Gastroesophageal sphincter (tissue), 4 donors: ENCODE measurements at regions not wholly inside any gene's neighbourhood (a gene's known extent, or its start where the extent isn't known, plus 50 kb on each side); places are given as distances from the start of the nearest gene placed in this dataset.

Source experiments
- ATAC-seq: fragments of 150-250 bp; one replicate; pipeline ENCODE4 v1.9.1; 2016; ENCODE audit warnings: mild to moderate bottlenecking, moderate library complexity
- H3K27ac ChIP-seq, 4 donors: fragments of 200-600 bp; sonication (generic) in 3 of 4; 1 replicate in 3 of 4; 2 replicates in 1 of 4; pipeline ENCODE4 v1.5.1; 2016 to 2019
- H3K27me3 ChIP-seq: fragments of 200-600 bp; sonication (generic); one replicate; pipeline ENCODE4 v1.5.1; 2019
- H3K36me3 ChIP-seq, 2 donors: fragments of 200-600 bp; sonication (generic); one replicate each; pipeline ENCODE4 v1.5.1; 2019; ENCODE audit warnings: control low read depth in 1 of 2
- H3K4me1 ChIP-seq, 3 donors: fragments of 200-600 bp; sonication (generic); 1 replicate in 2 of 3; 2 replicates in 1 of 3; pipeline ENCODE4 v1.5.1; 2016 to 2019; ENCODE audit warnings: control low read depth in 2 of 3
- H3K4me3 ChIP-seq, 2 donors: fragments of 200-600 bp; sonication (generic); one replicate each; pipeline ENCODE4 v1.5.1; 2019; ENCODE audit warnings: mild to moderate bottlenecking in 1 of 2, moderate library complexity in 1 of 2
- H3K9me3 ChIP-seq, 3 donors: fragments of 200-600 bp; sonication (generic); one replicate each; pipeline ENCODE4 v1.5.1; 2017 to 2019; ENCODE audit warnings: control low read depth in 2 of 3
- CTCF ChIP-seq, 4 experiments: fragments of 200-600 bp in 2 of 4; fragments of 450-650 bp in 2 of 4; sonication (generic) in 1 of 4; IDR thresholded peaks; one replicate each; pipeline ENCODE4 v1.5.1; 2017 to 2019; ENCODE audit warnings: antibody characterized with exemption in 4 of 4, mild to moderate bottlenecking in 2 of 4, moderate library complexity in 2 of 4
- EP300 ChIP-seq: sonication (generic); formaldehyde crosslinking; IDR thresholded peaks from one replicate; pipeline ENCODE4 v1.6.1; 2017; ENCODE audit warnings: antibody characterized with exemption, mild to moderate bottlenecking
- POLR2A ChIP-seq, 2 donors: fragments of 450-650 bp; IDR thresholded peaks; one replicate each; pipeline ENCODE4 v1.6.1; 2017; ENCODE audit warnings: antibody characterized with exemption in 2 of 2, mild to moderate bottlenecking in 2 of 2, moderate library complexity in 1 of 2
- POLR2AphosphoS5 ChIP-seq: sonication (generic); formaldehyde crosslinking; IDR thresholded peaks from one replicate; pipeline ENCODE4 v1.6.1; 2017; ENCODE audit warnings: antibody characterized with exemption
- WGBS, 2 donors: methylation state at CpG; one replicate each; pipeline ENCODE4 v1.1.5; 2018; ENCODE audit warnings: low coverage in 1 of 2; 5-methylcytosine and 5-hydroxymethylcytosine counted together

DNA sequence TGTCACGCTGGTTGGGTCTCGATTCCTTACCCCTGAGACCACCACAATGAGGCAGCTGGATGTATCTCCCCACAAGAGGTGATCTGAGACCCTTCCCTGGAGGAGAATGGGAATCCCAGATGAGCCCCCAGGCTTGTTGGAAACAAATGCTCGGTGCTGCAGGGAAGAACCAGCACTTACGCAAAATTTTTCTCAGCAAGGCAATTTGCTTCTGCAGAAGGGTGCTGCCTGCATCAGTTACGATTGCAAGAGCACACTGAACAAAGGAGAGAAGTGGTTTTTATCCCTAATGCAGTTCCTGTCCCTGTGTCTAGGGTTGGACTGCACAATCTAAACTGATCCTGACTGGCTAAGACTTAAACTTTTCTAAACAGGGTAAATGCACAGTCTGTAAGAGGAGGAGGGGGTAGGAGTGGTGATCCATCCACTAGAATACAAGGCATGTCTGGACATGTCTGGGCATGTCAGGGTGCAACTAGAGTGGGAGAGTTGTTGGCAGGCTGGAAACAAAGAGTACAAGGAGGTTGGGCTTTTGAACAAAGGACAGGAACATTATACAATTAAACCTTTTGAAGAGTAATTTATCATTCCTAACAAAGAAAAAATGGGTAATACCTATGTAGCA lies 114.9 kb upstream of the FAM3C start:
- Histone ChIP-seq H3K27me3 (no peaks in the 10 kb centered on the region), H3K9me3 (peaks cover 0 to 24% (median 0%) of the 10 kb centered on the region in 3 donors), H3K4me1 (no peaks in the 10 kb centered on the region), H3K27ac (no peak overlapping the region), H3K36me3 (no peaks in the 10 kb centered on the region), H3K4me3 (no peak overlapping the region)
- ATAC-seq: no peak
- no peak for TF ChIP-seq POLR2AphosphoS5
- TF ChIP-seq CTCF (IDR thresholded peaks at IDR 0.05): no peak
- TF ChIP-seq EP300: no peak
- TF ChIP-seq POLR2A (IDR thresholded peaks at IDR 0.05): no peak
- 90 to 93% methylated on average over 2 to 3 of the region's 5 CpGs for WGBS, 2 donors

DNA sequence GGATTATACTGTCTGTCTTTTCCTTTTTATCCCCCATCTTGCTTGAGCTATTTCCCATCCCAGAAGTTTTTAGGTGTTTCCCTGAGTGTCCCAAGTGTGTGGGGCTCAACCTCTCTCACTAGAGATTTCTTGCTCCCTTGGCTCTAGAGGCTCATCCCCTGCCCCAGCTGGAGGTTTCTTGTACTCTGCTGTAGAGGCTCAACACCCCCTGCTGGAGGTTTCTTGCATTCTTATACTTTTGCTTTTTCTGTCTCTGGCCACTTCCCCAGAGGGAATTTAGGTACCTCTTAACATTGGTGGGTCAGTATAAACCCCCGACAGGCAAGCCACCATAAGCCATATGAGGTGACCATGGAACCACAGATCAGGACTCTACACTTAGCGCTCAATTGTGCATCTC lies 114.2 kb upstream of the FAM3C start:
- no peak for ATAC-seq
- TF ChIP-seq CTCF (IDR thresholded peaks at IDR 0.05) (no peak), POLR2A (IDR thresholded peaks at IDR 0.05) (no peak), POLR2AphosphoS5 (no peak), EP300 (no peak)
- Histone ChIP-seq H3K4me1 (no peaks in the 10 kb centered on the region), H3K36me3 (no peaks in the 10 kb centered on the region), H3K27ac (no peak overlapping the region), H3K9me3 (peaks cover 0 to 31% (median 0%) of the 10 kb centered on the region in 3 donors), H3K4me3 (no peak overlapping the region), H3K27me3 (no peaks in the 10 kb centered on the region)
- 88 to 100% methylated on average over 1 to 2 of the region's 2 CpGs for WGBS, 2 donors

GRCh38 chr7:121505540-121506182 lies 109.6 kb upstream of the FAM3C start:
- H3K36me3 ChIP-seq: no peaks in the 10 kb centered on the region
- H3K4me1 ChIP-seq: no peaks in the 10 kb centered on the region
- H3K27me3 ChIP-seq: no peaks in the 10 kb centered on the region
- no peak overlapping the region for H3K4me3 ChIP-seq
- TF ChIP-seq CTCF (IDR thresholded peaks at IDR 0.05): no peak
- 81 to 88% methylated on average over 6 of the region's 6 CpGs for WGBS, 2 donors
- no peak overlapping the region for H3K27ac ChIP-seq
- H3K9me3 ChIP-seq: peaks cover 0 to 37% (median 0%) of the 10 kb centered on the region in 3 donors
- no peak for ATAC-seq

- Histone ChIP-seq H3K36me3 (no peaks in the 10 kb centered on the region), H3K4me3 (no peak overlapping the region), H3K9me3 (peaks cover 0 to 31% (median 0%) of the 10 kb centered on the region in 3 donors), H3K27me3 (no peaks in the 10 kb centered on the region), H3K4me1 (no peaks in the 10 kb centered on the region), H3K27ac (no peak overlapping the region)
- WGBS, 2 donors: 88 to 100% methylated on average over 1 of the region's 1 CpG
- no peak for TF ChIP-seq POLR2AphosphoS5
- TF ChIP-seq POLR2A (IDR thresholded peaks at IDR 0.05): no peak
- TF ChIP-seq CTCF (IDR thresholded peaks at IDR 0.05): no peak
- TF ChIP-seq EP300: no peak
- no peak for ATAC-seq
These were observed 108.9 kb upstream of the FAM3C start for GRCh38 chr7:121505021-121505420.

GRCh38 chr7:121504482-121504881 lies 108.4 kb upstream of the FAM3C start:
- Histone ChIP-seq H3K36me3 (no peaks in the 10 kb centered on the region), H3K27ac (no peak overlapping the region), H3K4me3 (no peak overlapping the region), H3K4me1 (no peaks in the 10 kb centered on the region), H3K27me3 (no peaks in the 10 kb centered on the region), H3K9me3 (peaks cover 0 to 31% (median 0%) of the 10 kb centered on the region in 3 donors)
- WGBS, 2 donors: 58 to 79% methylated on average over 4 of the region's 4 CpGs
- peak; percentile 65 for ATAC-seq
- TF ChIP-seq CTCF (IDR thresholded peaks at IDR 0.05) (no peak), EP300 (no peak), POLR2A (IDR thresholded peaks at IDR 0.05) (no peak), POLR2AphosphoS5 (no peak)
